GM19468 (cell line): ENCODE measurements at regions not wholly inside any gene's neighbourhood (a gene's known extent, or its start where the extent isn't known, plus 50 kb on each side); places are given as distances from the start of the nearest gene placed in this dataset.

Experiments
- ATAC-seq: cut with Tn5 transposase; IDR thresholded peaks from one replicate; pipeline ENCODE4 v1.9.1; 2021; ENCODE audit warnings: mild to moderate bottlenecking, moderate library complexity, moderate number of reproducible peaks; ENCODE audit not compliant: unreplicated experiment; ENCODE audit errors: extremely low read depth

DNA sequence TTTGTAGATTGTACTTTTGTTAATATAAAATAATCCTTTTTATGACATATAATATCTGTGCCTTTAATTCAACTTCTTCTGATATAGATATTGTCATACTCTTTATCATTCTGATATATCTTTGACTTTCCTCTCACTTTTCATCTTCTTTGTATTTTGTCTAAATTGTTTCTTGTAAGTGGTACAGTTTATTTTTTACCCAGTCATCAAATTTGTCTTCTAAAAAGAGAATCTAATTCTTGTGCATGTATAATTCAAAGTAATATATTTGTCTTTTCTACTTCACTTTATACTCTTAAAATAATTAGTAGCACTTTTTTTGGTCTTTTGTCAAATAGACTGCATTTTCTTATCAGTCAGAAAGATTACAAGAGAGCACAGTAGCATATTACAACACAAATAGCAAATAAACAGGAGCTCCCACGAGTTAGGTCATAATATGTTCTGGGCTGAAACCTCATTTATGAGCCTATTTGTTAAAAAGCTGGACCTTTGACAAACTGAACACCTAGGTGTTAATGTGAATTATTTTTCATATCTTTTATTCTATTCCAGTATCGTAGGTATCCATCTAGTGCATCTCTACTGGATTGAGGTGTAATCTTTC, 379.7 kb upstream of the B3GALT2 start:
- ATAC-seq: no peak

DNA sequence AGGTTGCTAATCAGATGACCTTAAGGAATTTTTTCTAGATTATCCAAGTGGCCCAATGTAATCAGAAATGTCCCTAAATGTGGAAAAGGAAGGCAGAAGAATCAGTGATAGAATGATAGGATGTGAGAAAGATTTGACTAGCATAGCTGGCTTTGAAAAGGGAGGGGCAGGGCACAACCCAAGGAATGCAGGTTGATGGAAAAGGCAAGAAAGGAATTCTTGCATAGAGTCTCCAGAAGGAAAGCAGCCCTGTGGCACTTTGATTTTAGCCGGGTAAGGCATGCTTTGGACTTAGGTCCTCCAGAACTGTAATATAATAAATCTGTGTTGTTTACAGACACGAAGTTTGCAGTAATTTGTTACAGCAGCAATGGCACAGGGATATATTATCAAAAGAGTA, 375.7 kb upstream of the B3GALT2 start:
- no peak for ATAC-seq

GRCh38 chr1:193558491-193559028, 372.1 kb upstream of the B3GALT2 start:
- ATAC-seq: no peak

DNA sequence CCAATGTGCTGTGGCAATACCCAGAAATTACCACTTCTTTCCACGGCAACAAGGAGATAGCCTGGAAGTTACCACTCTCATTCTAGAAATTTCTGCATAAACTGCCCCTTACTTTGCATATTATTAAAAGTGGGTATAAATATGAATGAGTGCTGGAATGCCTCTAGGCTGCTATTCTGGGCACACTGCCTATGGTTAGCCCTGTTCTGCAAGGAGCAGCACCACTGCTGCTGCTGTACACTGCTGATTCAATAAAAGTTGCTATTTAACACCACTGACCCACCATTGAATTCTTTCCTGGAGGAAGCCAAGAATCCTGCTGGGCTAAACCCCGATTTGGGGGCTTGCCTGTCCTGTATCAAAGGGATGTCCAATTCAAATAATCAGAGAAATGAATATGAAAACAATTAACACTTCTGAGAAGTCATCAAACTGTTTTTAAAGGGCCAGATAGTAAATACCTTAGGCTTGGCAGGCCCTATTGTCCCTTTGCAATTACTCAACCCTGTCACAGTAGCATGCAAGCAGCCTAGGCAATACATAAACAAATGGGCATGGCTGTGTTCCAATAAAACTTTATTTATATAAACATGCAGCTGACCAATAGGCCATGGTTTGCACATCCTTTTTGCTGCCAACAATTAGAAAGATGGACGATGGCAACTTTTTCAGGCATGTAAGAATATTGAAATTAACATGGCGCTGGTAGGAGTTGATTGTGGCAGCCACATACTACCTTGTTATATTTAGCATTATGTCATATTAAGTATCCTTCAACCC, 369.4 kb upstream of the B3GALT2 start:
- no peak for ATAC-seq

- no peak for ATAC-seq
These were observed 367.2 kb upstream of the B3GALT2 start for GRCh38 chr1:193553564-193553963.

DNA sequence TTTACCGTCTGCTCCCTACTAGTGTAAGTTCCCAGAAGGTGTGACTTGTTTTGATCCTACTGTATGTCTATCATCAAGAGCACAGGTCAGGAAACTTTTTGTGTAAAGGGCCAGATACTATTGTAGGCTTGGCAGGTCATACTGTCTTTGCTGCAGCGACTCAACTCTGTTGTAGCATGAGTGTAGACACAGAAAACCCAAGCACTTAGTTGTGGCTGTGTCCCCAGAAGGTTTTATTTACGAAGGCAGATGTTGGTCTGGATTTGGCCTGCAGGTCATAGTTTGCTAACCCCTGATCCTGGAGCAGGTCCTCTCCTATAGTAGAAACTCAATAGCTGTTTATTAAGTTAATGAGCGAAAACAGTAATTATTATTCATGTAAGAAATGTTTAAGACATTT, 365.9 kb upstream of the B3GALT2 start:
- no peak for ATAC-seq

GRCh38 chr1:193549081-193549480, 362.7 kb upstream of the B3GALT2 start:
- no peak for ATAC-seq

DNA sequence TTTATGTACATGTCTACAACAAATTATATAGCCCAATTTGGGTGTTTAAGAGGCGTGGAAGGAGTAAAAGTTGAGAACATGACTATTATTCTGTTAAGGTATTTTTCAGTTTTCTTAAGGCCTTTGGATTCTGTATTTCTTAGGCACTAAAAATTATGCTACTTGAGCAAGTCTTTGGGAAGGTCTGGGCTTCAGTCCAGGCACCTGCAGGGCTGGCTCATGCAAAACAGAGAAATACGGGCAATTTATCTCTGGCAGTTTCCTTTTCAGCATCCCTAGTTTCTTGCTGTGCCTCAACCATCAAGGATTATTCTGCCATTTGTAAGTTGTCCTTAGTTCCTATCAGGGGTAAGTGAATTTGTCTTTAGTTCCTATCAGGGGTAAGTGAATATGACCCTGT, 358.8 kb upstream of the B3GALT2 start:
- no peak for ATAC-seq

DNA sequence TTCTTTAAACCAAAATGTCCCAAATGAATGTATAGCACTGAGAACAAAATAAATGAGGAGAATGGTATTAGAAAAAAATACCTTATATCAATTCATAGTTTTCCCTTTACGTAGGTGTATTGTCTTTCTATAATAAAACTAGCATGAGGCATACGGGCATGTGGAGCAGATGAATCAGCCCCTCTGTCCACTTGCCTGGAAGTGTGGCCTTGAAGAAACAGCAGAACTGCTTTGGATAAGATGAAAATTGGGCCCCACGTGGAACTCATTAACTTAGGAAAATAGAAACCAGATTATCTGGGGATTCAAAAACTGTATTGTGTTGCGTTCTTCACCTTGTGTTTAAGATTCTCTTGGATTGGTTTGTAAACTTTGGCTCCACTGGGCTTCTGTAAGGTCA, 356.8 kb upstream of the B3GALT2 start:
- no peak for ATAC-seq

DNA sequence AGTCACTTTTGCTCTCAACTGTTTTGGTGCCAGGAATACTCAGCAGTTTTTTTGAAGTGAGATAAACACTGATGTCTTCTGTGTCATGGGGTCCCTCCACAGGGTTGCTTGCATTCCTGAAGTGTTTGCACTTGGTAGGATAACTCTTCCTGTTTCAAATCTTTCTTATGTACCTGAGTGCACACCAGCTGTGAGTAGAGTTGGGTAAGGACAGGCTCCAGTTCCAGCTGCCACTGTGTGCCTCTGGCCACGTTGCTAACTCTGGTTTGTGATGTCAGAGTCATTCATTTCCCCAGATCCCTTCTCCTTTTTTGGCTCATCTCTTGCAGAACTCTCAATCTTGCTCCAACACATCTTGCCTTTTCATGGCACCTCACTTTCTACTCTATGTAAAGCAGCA, 356.3 kb upstream of the B3GALT2 start:
- ATAC-seq: no peak

GRCh38 chr1:193540511-193540910, 354.1 kb upstream of the B3GALT2 start:
- ATAC-seq: no peak

- ATAC-seq: peak; percentile 44
These were observed 353.5 kb upstream of the B3GALT2 start for GRCh38 chr1:193539731-193540459.

DNA sequence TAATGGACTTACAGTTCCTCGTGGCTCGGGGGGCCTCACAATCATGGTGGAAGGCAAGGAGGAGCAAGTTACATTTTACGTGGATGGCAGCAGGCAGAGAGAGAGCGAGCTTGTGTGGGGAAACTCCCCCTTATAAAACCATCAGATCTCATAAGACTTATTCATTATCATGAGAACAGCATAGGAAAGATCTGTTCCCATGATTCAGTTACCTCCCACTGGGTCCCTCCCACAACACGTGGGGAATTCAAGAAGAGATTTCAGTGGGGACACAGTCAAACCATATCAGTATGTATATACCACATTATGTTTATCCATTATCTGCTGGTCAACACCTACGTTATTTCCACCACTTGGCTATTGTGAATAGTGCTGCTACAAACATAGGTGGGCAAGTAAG, 352.3 kb upstream of the B3GALT2 start:
- ATAC-seq: no peak

DNA sequence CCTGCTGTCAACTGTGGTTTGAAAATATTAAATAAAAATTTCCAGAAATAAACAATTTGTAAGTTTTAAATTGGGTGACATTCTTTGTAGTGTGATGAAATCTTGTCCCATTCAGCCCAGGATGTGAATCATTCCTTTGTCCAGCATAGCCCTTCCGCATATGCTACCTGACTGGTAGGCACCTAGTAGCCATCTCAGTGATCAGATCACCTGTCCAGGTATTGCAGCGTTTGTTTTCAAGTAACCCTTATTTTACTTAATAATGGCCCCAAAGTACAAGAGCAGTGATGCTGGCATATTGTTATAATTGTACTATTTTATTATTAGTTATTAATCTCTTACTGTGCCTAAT, 351.6 kb upstream of the B3GALT2 start:
- ATAC-seq: no peak

DNA sequence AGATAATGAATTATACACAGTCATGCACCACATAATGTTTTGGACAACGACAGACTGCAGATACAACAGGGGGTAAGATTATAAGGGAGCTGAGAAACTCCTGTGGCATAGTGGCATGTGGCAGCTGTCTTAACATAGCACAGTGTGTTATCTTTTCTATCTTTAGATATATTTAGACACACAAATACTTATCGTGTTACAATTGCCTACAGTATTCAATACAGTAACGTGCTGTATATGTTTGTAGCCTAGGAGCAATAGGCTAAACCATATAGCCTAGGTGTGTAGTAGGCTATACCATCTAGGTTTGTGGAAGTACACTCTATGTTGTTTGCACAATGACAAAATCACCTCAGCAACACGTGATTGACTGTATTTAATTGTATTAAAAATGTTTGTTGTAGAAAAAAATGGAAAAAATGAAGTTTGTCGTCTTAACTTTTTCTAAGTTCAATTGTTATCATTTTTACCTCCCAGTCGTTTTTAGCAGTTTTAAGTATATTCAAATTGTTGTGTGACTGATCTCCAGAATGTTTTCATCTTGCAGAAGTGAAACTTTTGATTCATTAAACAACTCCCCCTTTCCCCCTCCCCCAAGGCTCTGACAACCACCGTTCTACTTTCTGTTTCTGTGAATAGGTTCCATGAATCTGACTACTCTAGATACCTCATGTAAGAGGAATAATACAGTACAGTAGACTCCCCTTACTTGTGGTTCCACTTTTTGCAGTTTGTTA, 351.0 kb upstream of the B3GALT2 start:
- peak; percentile 79 for ATAC-seq

GRCh38 chr1:193533853-193534252, 347.4 kb upstream of the B3GALT2 start:
- no peak for ATAC-seq

DNA sequence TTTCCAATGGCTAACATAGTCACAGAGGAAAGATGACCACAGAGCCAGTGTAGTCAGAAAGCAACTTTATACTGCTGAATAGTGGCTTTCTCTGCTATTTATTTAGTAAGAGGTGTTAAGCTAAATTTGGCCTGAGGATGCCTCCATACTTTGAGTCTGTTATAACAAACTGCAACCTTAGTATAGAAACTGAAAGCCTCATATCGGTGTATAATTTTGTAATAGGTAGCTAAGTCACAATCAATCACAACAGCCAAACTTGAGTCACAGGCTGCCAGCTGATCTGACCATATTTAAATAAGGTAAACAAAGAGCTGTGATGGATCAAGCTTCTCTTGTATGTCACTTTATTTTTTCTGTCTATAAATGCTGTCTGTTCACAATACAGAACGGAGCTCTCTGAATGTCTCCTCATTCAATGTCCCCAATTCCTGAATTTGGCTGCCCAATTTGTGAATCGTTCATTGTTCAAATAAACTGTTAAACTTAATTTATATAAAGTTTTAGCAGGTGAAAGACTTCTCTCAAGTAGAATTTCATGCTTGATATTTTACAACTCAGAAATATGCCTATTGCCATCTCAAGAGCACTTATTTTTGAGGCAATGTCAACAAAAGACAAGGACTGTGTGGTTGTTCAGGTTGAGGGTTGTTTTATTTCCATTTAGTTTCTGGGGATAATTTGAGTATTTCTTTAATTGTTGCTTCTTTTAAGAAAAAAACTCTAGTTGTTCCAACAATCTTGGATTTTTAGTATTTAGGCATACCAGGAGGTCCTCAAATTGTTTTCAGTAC, 339.7 kb upstream of the B3GALT2 start:
- ATAC-seq: no peak

- no peak for ATAC-seq
These were observed 339.0 kb upstream of the B3GALT2 start for GRCh38 chr1:193525411-193525810.

DNA sequence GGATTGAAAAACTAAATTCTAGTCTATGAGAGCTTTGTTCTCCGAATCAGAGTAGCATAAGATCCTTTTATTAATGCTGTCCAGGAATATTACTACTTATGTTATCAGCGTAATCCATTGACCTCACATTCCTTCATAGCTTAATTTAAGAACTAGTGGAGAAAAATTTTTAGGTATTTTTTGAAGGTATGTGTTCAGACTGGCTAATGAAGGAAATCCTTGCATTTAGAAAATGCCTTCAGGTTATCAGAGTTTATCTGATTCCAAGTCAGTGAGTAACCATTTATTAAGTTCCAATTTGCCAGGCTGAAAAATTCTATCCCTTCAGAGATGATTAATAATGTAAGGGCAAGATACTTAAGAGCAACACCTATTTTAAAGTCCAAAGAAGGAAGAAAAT, 338.2 kb upstream of the B3GALT2 start:
- ATAC-seq: no peak

DNA sequence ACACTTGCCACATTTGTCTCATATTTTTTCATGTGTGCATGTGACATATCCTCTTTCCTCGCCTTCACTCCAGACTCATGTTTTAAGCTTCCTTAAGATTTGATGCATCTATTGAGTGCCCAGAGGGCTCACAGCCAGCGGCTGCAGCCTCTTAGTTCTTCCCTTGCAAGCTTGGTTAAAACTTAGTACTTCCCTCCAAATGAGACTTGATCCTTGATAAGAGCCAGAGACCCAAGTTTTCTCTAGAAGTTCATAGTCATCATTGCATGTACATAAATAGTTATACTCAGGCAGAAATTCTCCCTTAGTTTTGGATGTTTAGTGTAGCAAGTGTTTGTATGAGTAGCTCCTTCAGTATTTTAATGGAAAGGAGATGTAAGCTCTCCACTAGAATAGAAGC, 337.6 kb upstream of the B3GALT2 start:
- ATAC-seq: no peak
